GM12875 (cell line): ENCODE measurements at regions not wholly inside any gene's neighbourhood (a gene's known extent, or its start where the extent isn't known, plus 50 kb on each side); places are given as distances from the start of the nearest gene placed in this dataset.
"Not testable (repeated sequence)": the region's sequence is repeated elsewhere in the genome, so short reads cannot be mapped to it uniquely, and the experiment has no call there.

Source experiments
- H3K4me3 ChIP-seq: one replicate; pipeline ENCODE4 v1.5.1; 2011; ENCODE audit warnings: low read depth, low read length, control low read depth
- CTCF ChIP-seq: IDR thresholded peaks from 2 replicates; pipeline ENCODE4 v1.5.1; 2011; ENCODE audit warnings: low read depth, mild to moderate bottlenecking, control low read depth, inconsistent platforms, low read length, moderate library complexity, borderline replicate concordance; ENCODE audit not compliant: insufficient read depth

GRCh38 chr1:232123775-232124659 is 497.4 kb downstream of the DISC1 start:
- H3K4me3 ChIP-seq, result no peak overlapping the region
- no peak for TF ChIP-seq CTCF

- H3K4me3 ChIP-seq, result not testable (repeated sequence)
These were observed 491.3 kb downstream of the DISC1 start for GRCh38 chr1:232117903-232118302.

- no peak for TF ChIP-seq CTCF
- H3K4me3 ChIP-seq, result no peak overlapping the region
These were observed 488.4 kb downstream of the DISC1 start for GRCh38 chr1:232114985-232115384.

- TF ChIP-seq CTCF, result no peak
- H3K4me3 ChIP-seq, result no peak overlapping the region
These were observed 485.5 kb downstream of the DISC1 start for GRCh38 chr1:232112076-232112475.

- no peak overlapping the region for H3K4me3 ChIP-seq
- no peak for TF ChIP-seq CTCF
These were observed 485.0 kb downstream of the DISC1 start for GRCh38 chr1:232111611-232112010.

- TF ChIP-seq CTCF, result no peak
- no peak overlapping the region for H3K4me3 ChIP-seq
These were observed 483.9 kb downstream of the DISC1 start for GRCh38 chr1:232110281-232111090.

- no peak for TF ChIP-seq CTCF
- H3K4me3 ChIP-seq, result no peak overlapping the region
These were observed 482.8 kb downstream of the DISC1 start for GRCh38 chr1:232109391-232109790.
